AG04450 (cell line): ENCODE measurements at regions not wholly inside any gene's neighbourhood (a gene's known extent, or its start where the extent isn't known, plus 50 kb on each side); places are given as distances from the start of the nearest gene placed in this dataset.

Experiments
- CTCF ChIA-PET: fragments of 300-600, 350-600 bp; formaldehyde crosslinking; extraction: SDS; loops from one replicate; lab custom pipeline; 2022; ENCODE audit warnings: antibody characterized with exemption, inconsistent platforms; lab: Charles Lee
- POLR2A ChIA-PET: fragments of 350-600 bp; formaldehyde crosslinking; extraction: SDS; loops from one replicate; lab custom pipeline; 2021; ENCODE audit warnings: antibody characterized with exemption, inconsistent platforms; lab: Yijun Ruan, JAX
- DNase-seq: peaks from one replicate; pipeline ENCODE4 v3.0.0-alpha.2; 2011; ENCODE audit warnings: low read depth, low spot score
- H3K27ac ChIP-seq: one replicate; pipeline ENCODE4 v1.5.1; 2012; ENCODE audit warnings: low read depth, low read length, control low read depth
- H3K27me3 ChIP-seq: one replicate; pipeline ENCODE4 v1.6.0; 2012; ENCODE audit warnings: low read length; ENCODE audit not compliant: control insufficient read depth, insufficient read depth
- H3K4me3 ChIP-seq: 2 replicates; pipeline ENCODE4 v1.5.1; 2011; ENCODE audit warnings: mild to moderate bottlenecking, low read depth, low read length, control low read depth
- H3K9me3 ChIP-seq: 2 replicates; pipeline ENCODE4 v1.5.1; 2012; ENCODE audit warnings: low read length; ENCODE audit not compliant: control insufficient read depth, insufficient read depth
- TF ChIP-seq, protein P1 (sequence below): IDR thresholded peaks from 2 replicates; pipeline ENCODE4 v1.5.1; 2011; ENCODE audit warnings: low read depth, low read length, control low read depth, inconsistent platforms

DNA sequence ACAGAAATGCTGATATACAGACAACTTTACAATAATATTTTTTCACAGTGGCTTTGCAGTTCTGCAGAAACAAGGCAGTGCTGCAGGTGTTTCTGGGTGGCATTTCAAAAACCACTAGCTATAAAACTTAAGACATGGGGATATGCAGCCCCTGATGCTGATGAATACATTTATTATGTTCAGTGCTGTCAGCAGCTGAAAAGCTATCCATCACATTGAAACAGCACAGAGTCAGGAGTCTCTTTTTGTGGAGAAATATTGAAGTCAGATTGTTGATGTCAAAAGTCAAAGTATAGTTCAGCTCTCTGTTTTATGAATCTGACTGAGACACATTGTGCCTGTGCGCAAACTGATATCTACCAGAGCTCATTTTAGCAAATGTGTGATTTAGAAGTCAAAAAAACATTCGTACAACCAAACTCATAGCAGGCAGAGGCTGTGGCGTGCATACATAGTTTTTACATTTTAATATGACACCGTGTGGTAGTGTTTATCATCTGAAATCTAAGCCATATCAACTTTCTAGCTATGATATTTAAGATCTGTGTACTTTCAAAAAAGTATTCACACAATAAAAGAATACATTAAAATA lies 467.6 kb downstream of the PRKD1 start:
- no peaks in the 10 kb centered on the region for H3K27me3 ChIP-seq
- no peak overlapping the region for H3K4me3 ChIP-seq
- TF ChIP-seq, protein P1, sequence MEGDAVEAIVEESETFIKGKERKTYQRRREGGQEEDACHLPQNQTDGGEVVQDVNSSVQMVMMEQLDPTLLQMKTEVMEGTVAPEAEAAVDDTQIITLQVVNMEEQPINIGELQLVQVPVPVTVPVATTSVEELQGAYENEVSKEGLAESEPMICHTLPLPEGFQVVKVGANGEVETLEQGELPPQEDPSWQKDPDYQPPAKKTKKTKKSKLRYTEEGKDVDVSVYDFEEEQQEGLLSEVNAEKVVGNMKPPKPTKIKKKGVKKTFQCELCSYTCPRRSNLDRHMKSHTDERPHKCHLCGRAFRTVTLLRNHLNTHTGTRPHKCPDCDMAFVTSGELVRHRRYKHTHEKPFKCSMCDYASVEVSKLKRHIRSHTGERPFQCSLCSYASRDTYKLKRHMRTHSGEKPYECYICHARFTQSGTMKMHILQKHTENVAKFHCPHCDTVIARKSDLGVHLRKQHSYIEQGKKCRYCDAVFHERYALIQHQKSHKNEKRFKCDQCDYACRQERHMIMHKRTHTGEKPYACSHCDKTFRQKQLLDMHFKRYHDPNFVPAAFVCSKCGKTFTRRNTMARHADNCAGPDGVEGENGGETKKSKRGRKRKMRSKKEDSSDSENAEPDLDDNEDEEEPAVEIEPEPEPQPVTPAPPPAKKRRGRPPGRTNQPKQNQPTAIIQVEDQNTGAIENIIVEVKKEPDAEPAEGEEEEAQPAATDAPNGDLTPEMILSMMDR: no peak
- no peak for DNase-seq
- POLR2A ChIA-PET: no interaction called here
- no peak overlapping the region for H3K27ac ChIP-seq
- H3K9me3 ChIP-seq: no peaks in the 10 kb centered on the region
- CTCF ChIA-PET: interaction anchor here (0.6 to 0.9 kb wide), 2 partner anchors 9 to 686 kb away, joined by 3 read pairs; no protein-coding TSS in a partner anchor

DNA sequence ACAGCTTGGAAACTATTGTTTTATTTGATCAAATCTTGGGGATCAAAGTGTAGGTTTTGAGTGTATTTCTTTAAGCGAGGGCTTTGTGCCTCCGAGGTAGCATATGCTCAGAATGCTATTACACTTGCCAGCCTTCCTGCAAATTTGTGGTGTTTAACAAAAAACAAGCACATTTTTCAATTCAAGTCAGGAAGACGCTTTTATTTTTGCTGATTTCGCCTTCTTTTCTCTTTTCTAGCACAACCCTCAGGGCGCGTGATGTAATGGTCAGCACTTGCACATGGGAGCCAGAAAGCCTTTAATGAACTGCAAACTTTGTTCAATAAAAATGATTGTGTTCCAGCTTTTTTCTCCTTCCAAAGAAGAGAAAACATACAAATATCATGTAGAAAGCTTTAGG lies 466.5 kb downstream of the PRKD1 start:
- Histone ChIP-seq H3K9me3 (no peaks in the 10 kb centered on the region), H3K4me3 (no peak overlapping the region), H3K27ac (no peak overlapping the region), H3K27me3 (no peaks in the 10 kb centered on the region)
- TF ChIP-seq, protein P1: no peak
- no peak for DNase-seq
- POLR2A ChIA-PET: no interaction called here
- CTCF ChIA-PET: interaction anchor here (0.6 kb wide), 1 partner anchor 16 kb away, joined by 6 read pairs; no protein-coding TSS in a partner anchor

DNA sequence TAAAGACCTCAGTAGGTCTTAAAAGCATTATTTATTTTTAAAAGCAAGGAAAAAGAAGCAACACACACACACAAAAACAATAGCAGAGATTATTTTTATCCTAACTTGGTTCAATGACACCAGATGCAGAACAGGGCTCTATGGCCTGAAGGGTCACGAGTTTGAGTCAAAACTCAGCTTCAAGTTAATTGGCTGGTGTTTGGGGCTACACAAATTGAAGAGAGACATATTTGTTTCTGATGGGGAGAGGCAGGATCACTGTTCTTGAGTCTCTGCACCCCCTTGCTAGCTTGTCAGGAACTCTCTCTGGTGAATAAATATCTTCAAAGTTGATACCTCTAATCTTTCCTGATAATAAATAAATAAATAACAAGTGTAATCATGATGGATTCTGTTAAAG lies 466.1 kb downstream of the PRKD1 start:
- CTCF ChIA-PET: no interaction called here
- H3K27me3 ChIP-seq: no peaks in the 10 kb centered on the region
- POLR2A ChIA-PET: no interaction called here
- H3K9me3 ChIP-seq: no peaks in the 10 kb centered on the region
- TF ChIP-seq, protein P1: no peak
- H3K4me3 ChIP-seq: no peak overlapping the region
- DNase-seq: no peak
- H3K27ac ChIP-seq: no peak overlapping the region

DNA sequence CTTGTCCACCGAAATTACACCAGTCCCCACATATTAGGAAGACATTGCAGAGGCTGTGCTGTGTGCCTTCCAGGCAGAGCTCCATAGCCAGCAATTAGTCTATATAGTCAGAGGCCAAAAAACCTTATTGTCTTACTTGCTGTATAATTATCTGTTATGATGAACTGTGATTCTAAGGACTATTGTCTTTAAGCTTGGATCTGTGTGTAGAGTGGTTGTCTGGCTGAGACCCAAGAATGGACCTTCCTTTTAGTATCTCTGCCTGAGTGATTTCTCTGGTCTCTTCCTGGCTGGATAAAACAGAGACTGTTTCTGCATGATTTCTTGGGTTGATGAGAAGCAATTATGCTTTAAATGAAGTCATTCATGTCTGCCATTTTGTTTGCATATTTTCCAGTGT lies 465.3 kb downstream of the PRKD1 start:
- Histone ChIP-seq H3K4me3 (no peak overlapping the region), H3K27ac (no peak overlapping the region), H3K9me3 (no peaks in the 10 kb centered on the region), H3K27me3 (no peaks in the 10 kb centered on the region)
- TF ChIP-seq, protein P1: no peak
- ChIA-PET CTCF (interaction anchor here (0.7 to 1.2 kb wide), 2 partner anchors 19 to 706 kb away, joined by 3 to 4 read pairs; no protein-coding TSS in a partner anchor), POLR2A (no interaction called here)
- no peak for DNase-seq

DNA sequence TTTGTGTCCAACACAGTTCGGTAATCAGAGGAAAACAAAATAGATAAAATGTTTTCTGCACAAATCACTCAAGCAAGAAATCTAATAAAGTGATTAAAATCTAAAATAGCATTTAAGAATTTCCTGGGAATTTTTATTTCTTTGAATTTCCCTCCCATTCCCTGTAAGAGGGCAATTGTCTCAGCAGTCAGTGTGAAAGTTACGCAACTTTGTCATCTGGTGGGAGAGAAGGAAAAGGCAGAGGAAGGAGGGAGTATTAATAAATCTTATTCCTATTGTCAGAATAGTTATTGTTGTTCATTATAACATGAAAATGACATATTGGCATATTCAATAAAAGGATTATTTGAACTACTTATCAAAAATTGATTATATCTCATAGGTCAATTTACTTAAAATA lies 464.9 kb downstream of the PRKD1 start:
- ChIA-PET CTCF (interaction anchor here (0.7 to 1.2 kb wide), 3 partner anchors 19 to 707 kb away, joined by 3 to 4 read pairs (median 3); no protein-coding TSS in a partner anchor), POLR2A (no interaction called here)
- H3K9me3 ChIP-seq: no peaks in the 10 kb centered on the region
- TF ChIP-seq, protein P1: no peak
- H3K4me3 ChIP-seq: no peak overlapping the region
- H3K27me3 ChIP-seq: no peaks in the 10 kb centered on the region
- no peak for DNase-seq
- no peak overlapping the region for H3K27ac ChIP-seq
